DMS53 treated with DMSO at 0.1 percent for 48 hours (cell line): ENCODE measurements at regions not wholly inside any gene's neighbourhood (a gene's known extent, or its start where the extent isn't known, plus 50 kb on each side); places are given as distances from the start of the nearest gene placed in this dataset.

ENCODE experiments used
- DNase-seq: peaks from one replicate; lab custom pipeline; 2025; ENCODE audit not compliant: unreplicated experiment; lab: John Stamatoyannopoulos, UW

DNA sequence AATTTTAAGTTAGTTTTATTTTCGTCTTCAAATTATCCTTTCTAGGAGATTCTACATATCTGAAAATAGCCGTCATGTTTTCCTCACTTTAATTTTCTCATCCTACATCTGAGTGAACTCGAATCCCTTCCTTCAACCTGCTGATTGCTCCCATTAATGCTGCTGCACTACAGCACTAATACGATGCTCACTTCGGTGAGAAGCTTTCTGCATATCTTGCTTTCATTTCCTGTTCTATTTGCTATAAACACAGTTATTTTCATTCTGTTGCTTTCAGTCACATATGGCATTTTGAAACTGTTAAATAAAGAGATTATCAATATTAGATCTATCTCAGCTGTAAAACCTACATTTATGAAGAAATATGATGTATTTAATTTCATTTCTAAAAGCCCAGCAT, 749.2 kb downstream of the EFNA5 start:
- no peak for DNase-seq

DNA sequence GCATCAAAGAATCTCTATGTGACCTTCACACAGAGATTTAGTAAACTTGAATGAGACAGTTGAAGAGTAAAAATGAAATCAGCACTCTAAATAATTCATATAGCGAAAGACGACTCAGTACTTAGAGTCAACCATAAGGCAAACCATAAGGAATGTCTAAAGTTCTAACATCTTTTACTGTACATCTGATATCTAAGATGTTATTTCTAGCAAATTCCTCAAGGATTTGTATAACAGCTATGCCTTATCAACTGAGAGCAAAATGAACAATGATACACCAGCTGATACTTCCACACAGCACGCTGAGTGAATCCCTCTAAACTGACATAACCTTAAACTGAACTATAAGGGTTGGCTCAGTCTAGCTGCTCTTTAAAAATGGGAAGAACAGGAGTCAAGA, 760.3 kb downstream of the EFNA5 start:
- no peak for DNase-seq

DNA sequence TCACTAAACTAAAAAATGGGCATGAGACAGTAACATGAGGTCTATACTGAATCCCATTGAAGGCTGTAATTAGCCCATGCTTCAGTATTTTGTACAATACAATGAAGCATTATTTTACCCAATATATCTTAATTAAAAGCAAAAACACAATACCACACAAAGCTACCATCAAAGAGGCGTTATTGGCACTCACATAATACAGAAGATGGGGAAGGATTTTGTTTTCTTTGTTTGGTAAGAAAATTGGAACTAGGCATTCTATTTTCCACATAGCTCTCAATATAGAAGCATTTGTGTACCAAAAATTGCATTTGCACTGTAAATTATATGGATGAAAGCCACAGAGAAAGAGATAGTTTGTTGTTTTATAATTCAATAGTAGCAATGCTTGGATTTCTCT, 761.0 kb downstream of the EFNA5 start:
- no peak for DNase-seq

DNA sequence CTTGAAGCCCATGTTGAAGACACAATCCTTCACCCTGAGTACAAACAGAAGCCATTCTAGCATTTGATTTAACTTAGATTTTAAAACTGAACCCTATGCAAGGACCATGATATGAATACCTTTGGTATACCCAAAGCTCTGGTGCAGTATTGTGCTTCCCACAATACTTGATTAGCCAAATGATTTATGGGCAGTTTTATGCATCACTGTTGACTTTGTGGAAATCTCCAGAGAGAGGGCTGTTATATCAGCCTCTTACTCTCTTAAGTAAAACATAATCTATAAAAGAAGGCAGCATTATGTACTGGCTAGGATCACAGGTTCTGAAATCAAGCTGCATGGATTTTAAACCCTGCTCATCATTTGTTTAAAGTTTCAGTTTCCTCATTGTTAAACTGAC, 762.8 kb downstream of the EFNA5 start:
- no peak for DNase-seq

DNA sequence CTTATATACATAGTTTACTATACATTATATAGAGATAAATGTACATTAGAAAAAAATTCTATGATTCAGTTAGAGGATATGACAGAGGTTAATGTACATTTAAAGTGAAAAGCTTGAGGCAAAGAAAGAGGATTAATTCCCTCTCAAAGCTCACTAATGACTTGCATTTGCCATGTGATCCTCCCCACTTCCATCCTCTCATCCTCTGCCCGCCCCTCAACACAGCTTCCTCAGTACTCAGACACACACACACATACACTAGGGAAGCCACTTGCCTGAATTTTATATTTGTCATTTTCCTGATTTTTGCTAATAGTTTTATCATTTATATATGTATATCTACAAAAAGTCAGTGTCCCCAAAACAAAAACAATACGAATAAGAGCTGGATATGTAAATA, 764.5 kb downstream of the EFNA5 start:
- DNase-seq = no peak

DNA sequence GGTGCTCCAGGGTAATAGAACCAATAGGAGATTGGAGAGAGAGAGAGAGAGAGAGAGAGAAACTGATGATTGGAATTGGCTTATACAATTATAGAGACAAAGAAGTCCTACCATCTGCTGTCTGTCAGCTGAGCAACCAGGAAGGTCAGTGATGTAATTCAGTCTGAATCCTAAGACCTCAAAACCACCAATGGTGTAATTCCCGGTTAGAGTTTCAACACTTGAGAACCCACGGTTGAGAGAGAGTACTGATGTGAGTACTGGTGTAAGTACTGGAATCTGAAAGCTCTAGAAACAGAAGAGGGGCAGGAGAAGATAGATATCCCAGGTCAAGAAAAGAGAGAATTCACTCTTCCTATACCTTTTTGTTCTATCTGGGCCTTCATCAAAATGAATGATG, 775.8 kb downstream of the EFNA5 start:
- DNase-seq = peak; percentile 47

DNA sequence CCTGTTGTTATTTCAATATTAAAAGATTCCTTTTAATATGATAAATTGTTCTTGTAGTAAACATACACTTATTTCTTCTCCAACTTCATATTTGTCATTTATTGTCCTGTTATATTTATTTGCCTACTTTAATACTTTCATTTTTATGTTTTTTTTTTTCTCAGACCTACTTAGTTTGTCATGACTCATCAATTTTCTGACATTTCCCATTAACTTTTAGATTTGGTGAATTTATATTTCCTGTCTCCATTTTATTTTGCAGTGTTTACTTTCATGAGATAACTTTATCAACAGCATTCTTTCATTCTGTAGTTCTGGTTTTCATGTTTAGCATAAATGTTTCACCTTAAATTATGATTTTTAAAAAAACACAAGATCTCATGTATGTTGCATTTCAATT, 788.7 kb downstream of the EFNA5 start:
- no peak for DNase-seq

DNA sequence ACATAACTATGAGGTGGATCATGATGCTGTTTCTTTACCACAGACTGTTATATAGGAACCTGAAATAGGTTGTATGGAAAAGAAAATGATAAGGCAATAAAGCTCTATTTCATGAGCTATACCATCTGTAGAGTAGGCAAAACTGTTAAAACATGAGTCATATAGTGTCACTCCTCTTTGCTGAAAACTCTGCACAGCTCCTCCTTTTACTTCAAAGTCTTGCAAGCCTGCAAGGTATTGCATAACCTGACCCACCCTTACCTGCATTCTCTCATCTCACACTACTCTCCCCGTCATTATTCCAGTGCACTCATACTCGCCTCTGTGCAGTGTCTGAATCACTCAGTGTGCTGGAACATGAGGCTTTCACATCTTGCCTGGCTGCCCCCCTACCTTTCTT, 790.1 kb downstream of the EFNA5 start:
- no peak for DNase-seq

DNA sequence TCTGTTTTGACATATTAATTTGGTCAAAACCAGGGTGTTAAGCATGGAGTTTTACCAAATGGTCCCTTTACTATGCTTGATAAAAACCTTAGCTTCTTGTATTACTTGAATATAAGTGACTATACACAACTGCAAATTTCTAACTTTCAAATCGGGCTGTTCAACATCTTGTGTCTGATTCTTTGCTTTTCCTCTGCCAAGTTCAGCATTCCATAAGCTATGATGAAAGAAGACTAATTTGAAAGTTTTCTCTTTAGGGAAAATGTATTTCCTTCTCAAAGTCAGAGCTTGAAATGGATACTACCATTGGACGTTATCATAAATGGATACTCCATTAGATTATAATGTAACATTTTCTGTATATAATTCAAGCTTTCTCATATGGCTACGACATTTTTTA, 792.9 kb downstream of the EFNA5 start:
- no peak for DNase-seq

DNA sequence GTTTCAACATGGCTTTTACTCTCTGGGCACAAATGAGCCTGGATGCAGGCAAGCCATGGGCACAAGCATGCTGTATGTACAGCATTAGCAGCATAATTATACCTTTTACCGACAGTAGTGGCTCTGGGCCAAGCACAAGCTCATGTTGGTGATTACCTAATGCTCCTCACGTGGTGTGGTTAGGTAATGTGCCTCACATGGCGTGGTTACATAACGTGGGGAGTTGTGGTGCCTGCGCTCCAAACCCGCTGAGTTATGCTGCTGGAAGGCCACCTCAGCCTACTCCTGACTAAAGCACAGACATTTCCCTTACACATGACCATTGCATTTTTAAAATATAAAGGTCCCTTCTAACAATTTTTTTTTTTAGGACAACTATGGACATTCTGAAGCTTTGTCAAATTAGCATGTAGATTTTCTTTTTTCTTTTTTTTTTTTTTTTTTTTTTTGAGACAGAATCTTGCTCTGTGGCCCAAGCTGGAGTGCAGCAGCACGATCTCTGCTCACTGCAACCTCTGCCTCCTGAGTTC, 794.0 kb downstream of the EFNA5 start:
- DNase-seq = no peak

DNA sequence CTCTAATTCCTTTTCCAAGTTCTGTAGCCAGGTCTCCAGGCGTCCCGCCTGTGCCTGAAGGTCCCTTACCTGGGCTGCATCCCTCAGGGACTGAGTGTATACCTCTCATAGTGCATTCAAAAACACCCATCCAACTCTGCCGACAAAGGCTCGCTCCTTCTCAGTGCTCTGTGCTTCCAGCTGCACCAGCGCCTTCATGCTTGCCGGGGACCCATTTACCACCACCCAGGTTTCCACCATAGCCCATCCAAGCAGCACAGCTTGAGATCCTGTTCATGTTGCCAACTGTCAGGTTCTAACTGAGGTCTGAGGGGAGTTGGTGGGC, 794.5 kb downstream of the EFNA5 start:
- no peak for DNase-seq

DNA sequence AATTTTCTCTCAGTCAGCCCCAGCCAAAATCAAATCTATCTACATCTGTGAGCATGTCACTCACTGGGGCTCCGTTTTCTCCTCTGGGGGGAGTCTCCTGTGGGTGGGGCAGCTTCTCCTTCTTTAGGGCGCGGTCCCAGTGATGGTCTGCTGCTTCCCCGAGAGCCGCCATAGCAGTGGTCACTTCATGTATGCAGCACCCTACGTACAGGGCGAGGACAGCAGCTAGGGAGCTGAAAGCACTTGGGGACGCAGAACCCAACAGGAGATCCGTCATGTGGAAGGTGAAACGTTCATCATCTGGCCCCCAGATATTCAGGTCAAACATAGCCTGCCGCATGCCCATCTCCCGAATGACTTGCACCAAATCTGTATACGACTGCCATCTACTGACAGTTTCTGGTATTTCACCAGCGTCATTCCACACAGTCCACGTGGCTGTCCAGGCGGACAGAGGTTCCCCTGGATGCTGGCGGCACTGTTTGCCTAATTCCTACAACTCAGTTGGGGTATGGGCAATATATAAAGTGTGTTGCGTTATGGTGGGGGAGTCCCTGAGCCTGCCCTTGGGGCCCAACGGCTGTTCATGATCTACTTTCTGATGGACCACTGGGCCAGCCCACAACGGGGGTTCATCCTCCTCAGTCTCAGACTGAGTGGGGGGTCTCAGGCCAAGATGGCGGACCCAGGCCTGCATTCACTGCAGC, 795.0 kb downstream of the EFNA5 start:
- peak; percentile 71 for DNase-seq

DNA sequence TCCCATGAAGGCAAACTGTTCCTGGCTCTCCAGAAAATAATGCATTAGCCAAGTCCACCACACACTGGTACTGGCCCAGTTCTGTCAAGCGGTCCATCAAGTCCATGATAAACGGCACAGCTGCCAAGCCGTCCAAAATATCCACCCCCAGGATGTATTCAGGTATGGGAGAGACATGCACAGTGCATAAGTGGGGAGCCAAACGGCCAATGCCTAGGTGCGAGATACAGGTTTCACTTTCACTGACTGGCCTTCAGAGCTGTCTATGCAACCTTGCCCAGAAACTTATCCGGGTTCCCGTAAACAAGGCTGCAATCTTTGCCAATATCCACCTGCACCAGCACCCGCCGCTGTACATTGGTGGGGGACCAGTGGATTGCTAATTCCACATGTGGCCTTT, 795.8 kb downstream of the EFNA5 start:
- DNase-seq = no peak

DNA sequence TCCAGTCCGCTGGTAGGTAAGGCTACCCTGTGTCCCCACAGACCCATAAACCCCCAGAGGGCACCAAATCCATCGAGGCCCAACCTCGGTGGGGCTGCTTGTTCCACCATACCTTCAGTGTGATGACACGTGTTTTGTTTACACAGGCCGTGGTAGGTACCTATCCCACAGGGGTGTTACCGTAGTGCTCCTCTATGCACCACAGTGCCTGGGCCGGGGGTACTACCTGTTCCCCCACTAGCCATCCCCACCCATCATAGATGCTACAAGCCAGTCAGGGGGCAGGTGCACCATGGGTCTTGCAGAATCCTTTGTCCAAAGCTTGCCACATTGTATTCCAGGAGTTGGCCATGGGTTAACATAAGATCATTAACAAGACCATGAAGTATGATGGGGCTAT, 796.2 kb downstream of the EFNA5 start:
- DNase-seq = no peak

DNA sequence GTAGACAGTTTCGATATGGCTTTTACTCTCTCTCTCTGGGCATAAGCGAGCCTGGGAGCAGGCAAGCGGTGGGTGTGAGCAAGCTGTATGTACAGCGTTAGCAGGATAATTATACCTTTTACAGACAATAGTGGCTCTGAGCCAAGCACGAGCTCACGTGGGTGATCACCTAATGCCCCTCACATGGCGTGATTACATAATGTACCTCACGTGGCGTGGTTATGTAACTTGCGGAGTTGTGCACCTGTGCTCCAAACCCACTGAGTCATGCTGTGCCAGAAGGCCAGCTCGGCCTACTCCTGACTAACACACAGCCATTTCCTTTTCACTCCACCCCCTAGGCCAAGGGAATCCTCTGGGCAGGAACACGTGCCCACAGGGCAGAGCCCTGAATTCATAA, 797.2 kb downstream of the EFNA5 start:
- peak; percentile 97 for DNase-seq

DNA sequence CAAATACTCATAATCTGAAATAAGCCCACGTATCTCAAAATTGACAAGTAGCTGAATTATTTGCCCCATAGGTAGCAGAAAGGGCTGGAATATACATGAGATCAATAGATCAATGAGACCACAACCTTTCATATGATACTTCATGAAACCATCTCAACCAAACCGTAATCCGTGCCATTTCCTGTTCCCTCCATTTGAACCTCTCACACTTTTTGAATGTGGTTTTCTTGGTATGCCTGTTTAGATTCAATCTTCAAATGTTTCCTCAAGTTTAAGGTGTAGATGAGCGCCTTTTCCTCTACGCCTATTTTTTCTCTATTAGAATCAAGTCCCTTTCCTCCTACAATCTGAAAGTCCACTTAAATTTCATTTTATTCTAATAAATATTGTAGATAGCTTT, 805.5 kb downstream of the EFNA5 start:
- DNase-seq = no peak

DNA sequence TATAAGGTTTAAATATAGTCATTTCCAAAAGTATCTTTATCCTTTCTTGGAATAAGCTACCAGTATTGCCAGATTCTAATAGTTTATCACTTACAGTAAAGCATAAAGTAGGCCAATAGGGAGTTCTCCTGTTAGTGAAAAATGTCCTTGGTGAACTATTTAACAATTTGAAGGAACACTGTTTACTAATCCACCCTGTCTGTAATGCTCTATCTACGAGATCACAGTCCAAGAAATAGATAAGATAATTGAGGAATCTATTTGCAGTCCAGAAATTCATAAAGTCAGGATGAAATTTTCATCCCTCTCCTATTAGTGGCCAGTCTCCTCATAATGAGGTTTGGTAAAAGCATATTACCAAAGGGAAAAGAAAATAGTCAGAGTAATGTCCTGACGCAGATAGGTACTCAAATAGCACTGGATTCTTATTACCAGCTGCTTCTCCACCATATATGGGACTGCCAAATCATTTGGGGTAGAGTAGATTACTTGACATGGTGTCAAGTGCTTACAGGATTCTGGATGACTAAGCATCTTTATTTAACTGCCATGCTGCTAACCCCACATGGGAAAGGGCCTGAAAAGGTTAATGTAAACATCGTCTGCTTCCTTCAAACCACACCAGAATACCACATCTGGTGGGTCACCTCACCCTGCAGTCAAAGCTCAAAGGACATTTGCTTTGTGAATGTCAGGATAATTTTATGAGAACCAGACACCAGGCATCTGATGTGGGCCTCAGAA, 808.1 kb downstream of the EFNA5 start:
- peak; percentile 75 for DNase-seq

DNA sequence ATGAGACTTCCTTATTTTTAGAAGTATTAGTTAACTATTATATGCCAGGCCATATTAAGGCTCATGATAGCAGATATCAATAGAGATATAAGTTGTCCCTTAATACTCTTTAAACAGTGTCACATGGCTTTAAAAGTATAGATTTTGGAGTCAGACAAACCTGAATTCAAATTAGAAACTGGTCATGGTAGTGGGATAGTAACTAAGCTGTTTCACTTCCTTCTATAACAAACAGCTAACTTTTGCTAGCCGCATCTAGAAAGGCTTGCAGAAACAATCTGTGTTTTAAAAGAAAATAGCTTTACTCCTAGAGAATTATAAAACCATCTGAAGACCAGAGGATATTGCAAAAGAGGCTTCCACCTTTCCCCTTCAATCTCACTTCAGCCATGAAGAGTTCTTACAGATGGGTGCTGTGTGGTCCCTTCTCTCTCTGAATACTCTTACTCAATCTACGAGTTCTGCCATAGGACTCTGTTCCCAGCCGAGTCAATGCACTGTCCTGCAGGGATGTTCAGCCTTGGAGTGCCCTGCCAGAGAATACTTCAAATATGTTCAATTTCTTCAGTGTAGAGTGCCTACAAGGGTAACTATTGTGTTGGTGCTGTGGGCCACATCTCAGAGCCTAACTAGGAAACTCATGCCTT, 810.2 kb downstream of the EFNA5 start:
- no peak for DNase-seq

DNA sequence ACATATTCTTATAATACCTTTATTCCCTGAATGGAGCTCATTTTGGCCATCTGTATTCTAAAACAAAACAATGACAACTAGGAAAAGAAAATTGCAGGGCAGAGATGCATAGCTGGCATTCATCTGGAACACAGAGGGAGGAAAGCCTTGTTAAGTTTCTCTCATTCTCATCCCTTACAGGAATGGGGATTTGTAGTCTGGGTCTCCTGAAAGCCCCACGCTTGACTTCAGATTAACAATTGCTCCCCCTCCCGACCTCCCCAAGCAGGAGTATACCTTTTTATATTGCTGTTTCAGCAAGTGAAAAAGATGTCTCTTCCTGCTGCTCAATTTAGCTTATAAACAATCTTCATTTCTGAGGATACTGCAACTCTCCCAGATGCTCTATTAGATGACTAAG, 812.1 kb downstream of the EFNA5 start:
- DNase-seq = no peak

DNA sequence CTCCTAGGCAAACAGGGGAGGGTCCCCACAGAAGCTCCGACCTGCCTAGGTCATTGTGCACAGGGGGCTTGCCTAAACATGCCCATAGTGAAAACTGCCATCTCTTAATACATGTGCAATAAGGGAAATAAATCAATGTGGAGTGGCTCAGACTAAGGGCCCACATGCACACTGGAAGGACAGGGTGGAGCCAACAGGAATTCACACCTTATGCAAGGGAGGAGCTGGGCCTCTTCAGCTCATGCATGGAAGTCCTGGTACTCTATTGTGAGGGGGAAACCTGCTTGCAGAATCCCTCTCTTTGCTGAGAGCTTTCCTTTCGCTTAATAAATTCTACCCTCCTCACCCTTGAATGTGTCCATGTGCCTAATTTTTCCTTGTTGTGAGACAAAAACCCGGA, 815.8 kb downstream of the EFNA5 start:
- DNase-seq = no peak

DNA sequence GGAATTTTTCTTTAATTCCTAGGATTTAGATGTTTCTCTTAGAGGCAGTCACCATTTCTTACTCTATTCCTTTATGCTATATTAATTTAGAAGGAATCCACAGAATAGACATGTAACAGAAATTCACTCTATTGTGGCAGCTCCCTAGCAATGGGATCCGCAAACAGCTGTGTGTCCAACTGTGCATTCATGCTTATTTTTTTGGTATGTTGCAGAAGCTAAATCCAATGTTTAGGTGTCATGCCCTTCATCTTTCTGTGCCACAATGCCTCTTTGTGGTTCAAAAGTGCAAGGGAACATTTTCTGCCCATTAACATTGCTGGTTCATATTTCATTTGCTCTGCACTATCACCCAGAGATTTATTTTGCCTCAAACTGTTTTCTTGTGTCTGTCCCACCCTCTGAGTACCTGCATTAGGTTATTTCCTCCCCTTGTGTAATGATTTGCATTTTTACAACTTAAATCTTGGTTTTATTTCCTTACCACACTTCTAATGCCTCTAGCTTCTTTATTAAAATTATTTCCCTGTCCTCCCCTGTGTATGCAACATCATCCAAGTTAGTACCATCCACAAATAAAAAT, 816.5 kb downstream of the EFNA5 start:
- no peak for DNase-seq

DNA sequence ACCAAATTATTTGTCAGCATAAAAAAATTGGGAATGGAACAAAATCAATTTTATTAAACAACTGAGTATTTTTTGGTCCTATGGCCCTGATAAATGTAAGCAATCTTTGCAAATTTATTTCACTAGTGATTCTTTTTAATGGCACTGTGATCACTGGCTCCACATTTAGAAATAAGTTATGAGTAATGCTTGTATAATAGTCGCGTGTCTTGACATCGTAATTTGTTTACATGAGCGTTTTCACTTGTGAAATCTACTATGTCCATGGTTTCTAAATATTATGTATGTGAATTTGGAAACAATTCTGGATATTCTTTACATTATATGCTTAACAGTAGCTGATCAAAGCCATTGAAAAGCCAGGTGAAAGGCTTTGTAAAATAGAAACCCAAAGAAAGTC, 817.5 kb downstream of the EFNA5 start:
- DNase-seq = no peak
